GM19328 (cell line): ENCODE measurements at regions not wholly inside any gene's neighbourhood (a gene's known extent, or its start where the extent isn't known, plus 50 kb on each side); places are given as distances from the start of the nearest gene placed in this dataset.
"Not testable (repeated sequence)": the region's sequence is repeated elsewhere in the genome, so short reads cannot be mapped to it uniquely, and the experiment has no call there.

Source experiments
- ATAC-seq: cut with Tn5 transposase; IDR thresholded peaks from one replicate; pipeline ENCODE4 v1.9.1; 2021; ENCODE audit warnings: mild to moderate bottlenecking, moderate library complexity; ENCODE audit not compliant: unreplicated experiment

GRCh38 chr7:153567426-153567825 lies 484.8 kb upstream of the DPP6 start:
- no peak for ATAC-seq

- not testable (repeated sequence) for ATAC-seq
Observed at GRCh38 chr7:153569520-153569919, 482.7 kb upstream of the DPP6 start.

- no peak for ATAC-seq
Observed at GRCh38 chr7:153576096-153576495, 476.1 kb upstream of the DPP6 start.

GRCh38 chr7:153581419-153581818 lies 470.8 kb upstream of the DPP6 start:
- ATAC-seq: no peak

GRCh38 chr7:153584132-153584531 lies 468.1 kb upstream of the DPP6 start:
- no peak for ATAC-seq

GRCh38 chr7:153588586-153588985 lies 463.6 kb upstream of the DPP6 start:
- ATAC-seq: no peak

GRCh38 chr7:153590136-153590535 lies 462.1 kb upstream of the DPP6 start:
- no peak for ATAC-seq

GRCh38 chr7:153590571-153590970 lies 461.6 kb upstream of the DPP6 start:
- ATAC-seq: no peak

GRCh38 chr7:153607354-153607753 lies 444.8 kb upstream of the DPP6 start:
- no peak for ATAC-seq

GRCh38 chr7:153616711-153617325 lies 435.4 kb upstream of the DPP6 start:
- ATAC-seq: no peak

- no peak for ATAC-seq
Observed at GRCh38 chr7:153627323-153627722, 424.9 kb upstream of the DPP6 start.

GRCh38 chr7:153628406-153628805 lies 423.8 kb upstream of the DPP6 start:
- no peak for ATAC-seq

- no peak for ATAC-seq
Observed at GRCh38 chr7:153628825-153629224, 423.4 kb upstream of the DPP6 start.

- no peak for ATAC-seq
Observed at GRCh38 chr7:153638821-153639435, 413.3 kb upstream of the DPP6 start.

- no peak for ATAC-seq
Observed at GRCh38 chr7:153640586-153640985, 411.6 kb upstream of the DPP6 start.

GRCh38 chr7:153641199-153641598 lies 411.0 kb upstream of the DPP6 start:
- no peak for ATAC-seq

- no peak for ATAC-seq
Observed at GRCh38 chr7:153642989-153643388, 409.2 kb upstream of the DPP6 start.

GRCh38 chr7:153657182-153657800 lies 394.9 kb upstream of the DPP6 start:
- ATAC-seq: no peak

- no peak for ATAC-seq
Observed at GRCh38 chr7:153675131-153675530, 377.1 kb upstream of the DPP6 start.

GRCh38 chr7:153682628-153683027 lies 369.6 kb upstream of the DPP6 start:
- no peak for ATAC-seq

- no peak for ATAC-seq
Observed at GRCh38 chr7:153696242-153696641, 356.0 kb upstream of the DPP6 start.

GRCh38 chr7:153698046-153698445 lies 354.2 kb upstream of the DPP6 start:
- no peak for ATAC-seq
